ENCODE measurements at regions not wholly inside any gene's neighbourhood (a gene's known extent, or its start where the extent isn't known, plus 50 kb on each side); places are given as distances from the start of the nearest gene placed in this dataset.
"Not testable (repeated sequence)": the region's sequence is repeated elsewhere in the genome, so short reads cannot be mapped to it uniquely, and the experiment has no call there.

DNA sequence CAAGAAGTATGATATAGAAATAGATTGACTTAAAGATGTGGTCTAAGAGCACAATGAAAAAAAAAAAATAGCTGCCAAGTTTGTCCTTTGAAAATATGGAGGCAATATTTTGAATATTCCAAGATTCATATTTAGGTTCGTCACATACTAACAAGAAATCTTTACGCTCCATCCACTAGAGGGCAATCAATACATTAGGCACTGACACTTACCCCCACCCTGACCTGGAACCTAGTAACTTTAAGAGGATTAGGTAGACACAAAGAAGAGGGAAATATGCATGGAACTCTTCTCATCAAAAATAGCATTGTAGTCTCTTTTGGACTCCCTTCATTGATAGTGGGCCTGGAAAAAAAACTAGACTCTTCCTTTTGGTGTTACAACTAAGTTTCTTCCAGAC is 1108.1 kb downstream of the PCDH19 start:
- Histone ChIP-seq H3K4me3 (no peak overlapping the region), H3K9me3 (no peaks in the 10 kb centered on the region), H3K4me1 (ENCODE audit: low read depth) (no peaks in the 10 kb centered on the region), H3K36me3 (ENCODE audit: low read depth) (no peaks in the 10 kb centered on the region)
- ATAC-seq (no peak), DNase-seq (no peak)
- TF ChIP-seq, protein P1, sequence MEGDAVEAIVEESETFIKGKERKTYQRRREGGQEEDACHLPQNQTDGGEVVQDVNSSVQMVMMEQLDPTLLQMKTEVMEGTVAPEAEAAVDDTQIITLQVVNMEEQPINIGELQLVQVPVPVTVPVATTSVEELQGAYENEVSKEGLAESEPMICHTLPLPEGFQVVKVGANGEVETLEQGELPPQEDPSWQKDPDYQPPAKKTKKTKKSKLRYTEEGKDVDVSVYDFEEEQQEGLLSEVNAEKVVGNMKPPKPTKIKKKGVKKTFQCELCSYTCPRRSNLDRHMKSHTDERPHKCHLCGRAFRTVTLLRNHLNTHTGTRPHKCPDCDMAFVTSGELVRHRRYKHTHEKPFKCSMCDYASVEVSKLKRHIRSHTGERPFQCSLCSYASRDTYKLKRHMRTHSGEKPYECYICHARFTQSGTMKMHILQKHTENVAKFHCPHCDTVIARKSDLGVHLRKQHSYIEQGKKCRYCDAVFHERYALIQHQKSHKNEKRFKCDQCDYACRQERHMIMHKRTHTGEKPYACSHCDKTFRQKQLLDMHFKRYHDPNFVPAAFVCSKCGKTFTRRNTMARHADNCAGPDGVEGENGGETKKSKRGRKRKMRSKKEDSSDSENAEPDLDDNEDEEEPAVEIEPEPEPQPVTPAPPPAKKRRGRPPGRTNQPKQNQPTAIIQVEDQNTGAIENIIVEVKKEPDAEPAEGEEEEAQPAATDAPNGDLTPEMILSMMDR (IDR thresholded peaks at IDR 0.05): no peak
- intact Hi-C loops (cut with DNase I, micrococcal nuclease): no loop called here

DNA sequence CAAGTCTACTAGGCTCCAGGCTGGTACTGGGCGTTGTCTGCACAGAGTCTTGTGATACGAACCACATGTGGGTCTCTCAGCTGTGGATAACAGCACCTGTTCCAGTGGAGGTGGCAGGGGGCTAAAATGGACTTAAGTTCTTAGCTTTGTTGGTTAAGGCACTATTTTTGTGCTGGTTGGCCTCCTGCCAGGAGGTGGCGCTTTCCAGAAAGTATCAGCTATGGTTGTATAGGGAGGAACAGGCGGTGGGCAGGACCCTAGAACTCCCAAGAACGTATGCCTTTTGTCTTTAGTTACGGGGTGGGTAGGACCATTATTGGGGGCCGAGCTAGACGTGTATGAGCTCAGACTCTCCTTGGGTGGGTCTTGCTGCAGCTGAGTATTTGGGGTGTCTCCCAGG is 1138.4 kb downstream of the PCDH19 start:
- no peaks in the 10 kb centered on the region for H3K9me3 ChIP-seq
- TF ChIP-seq, protein P1 (IDR thresholded peaks at IDR 0.05): no peak
- H3K4me3 ChIP-seq: no peak overlapping the region
- no peak for ATAC-seq
- no peak for DNase-seq
- H3K36me3 ChIP-seq (ENCODE audit: low read depth): no peaks in the 10 kb centered on the region
- intact Hi-C loops (cut with DNase I, micrococcal nuclease): no loop called here
- H3K4me1 ChIP-seq (ENCODE audit: low read depth): no peaks in the 10 kb centered on the region

DNA sequence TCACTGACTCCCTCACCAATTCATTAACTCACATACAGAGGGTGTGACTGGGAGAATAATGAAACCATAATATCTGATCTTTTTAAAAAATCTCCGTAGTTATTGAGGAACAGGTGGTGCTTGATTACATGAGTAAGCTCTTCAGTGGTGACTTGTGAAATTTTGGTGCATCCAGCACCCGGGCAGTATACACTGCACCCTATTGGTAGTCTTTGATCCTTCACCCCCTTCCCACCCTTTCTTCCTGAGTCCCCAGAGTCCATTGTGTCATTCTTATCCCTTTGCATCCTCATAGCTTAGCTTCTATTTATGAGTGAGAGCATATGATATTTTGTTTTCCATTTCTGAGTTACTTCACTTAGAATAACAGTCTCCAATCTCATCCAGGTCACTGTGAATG is 1143.8 kb downstream of the PCDH19 start:
- DNase-seq (no peak), ATAC-seq (no peak)
- Histone ChIP-seq H3K4me3 (no peak overlapping the region), H3K36me3 (ENCODE audit: low read depth) (no peaks in the 10 kb centered on the region), H3K9me3 (no peaks in the 10 kb centered on the region), H3K4me1 (ENCODE audit: low read depth) (no peaks in the 10 kb centered on the region)
- TF ChIP-seq, protein P1 (IDR thresholded peaks at IDR 0.05): no peak
- intact Hi-C loops (cut with DNase I, micrococcal nuclease): no loop called here

DNA sequence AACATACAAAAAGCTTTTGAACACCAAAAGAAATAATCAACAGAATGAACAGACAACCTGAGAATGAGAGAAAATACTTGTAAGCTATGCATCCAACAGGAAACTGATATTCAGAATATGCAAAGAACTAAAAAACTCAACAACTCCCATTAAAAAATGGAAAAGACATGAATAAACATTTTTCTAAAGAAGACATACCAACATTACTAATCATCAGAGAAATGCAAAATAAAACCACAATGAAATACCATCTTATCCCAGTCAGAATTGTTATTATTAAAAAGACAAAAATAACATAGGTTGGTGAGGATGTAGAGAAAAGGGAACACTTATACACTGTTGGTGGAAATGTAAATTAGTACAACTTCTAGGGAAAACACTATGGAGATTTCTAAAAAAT is 1161.9 kb downstream of the PCDH19 start:
- DNase-seq (no peak), ATAC-seq (no peak)
- Histone ChIP-seq H3K9me3 (no peaks in the 10 kb centered on the region), H3K36me3 (ENCODE audit: low read depth) (no peaks in the 10 kb centered on the region), H3K4me1 (ENCODE audit: low read depth) (no peaks in the 10 kb centered on the region), H3K4me3 (no peak overlapping the region)
- intact Hi-C loops (cut with DNase I, micrococcal nuclease): no loop called here
- TF ChIP-seq, protein P1 (IDR thresholded peaks at IDR 0.05): no peak

DNA sequence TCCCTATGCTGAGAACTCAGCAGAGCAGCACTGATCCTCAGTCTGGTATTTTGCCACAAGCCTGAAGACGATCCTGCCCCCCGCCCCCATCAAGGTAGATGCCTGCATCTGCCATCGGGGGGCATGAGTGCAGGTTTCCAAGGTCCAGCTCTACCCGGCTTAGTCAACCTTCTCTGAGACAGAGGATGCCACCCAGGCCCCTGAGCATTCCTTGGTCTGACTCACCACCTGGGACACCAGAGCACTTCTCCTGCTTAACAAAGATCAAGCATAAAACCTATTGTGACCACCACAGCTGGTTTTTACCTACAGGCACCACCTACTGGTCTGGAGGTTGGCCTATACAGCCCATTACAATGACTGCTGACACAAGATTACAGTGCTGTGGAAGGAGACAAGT is 1168.1 kb downstream of the PCDH19 start:
- H3K9me3 ChIP-seq: no peaks in the 10 kb centered on the region
- no peak for DNase-seq
- no peaks in the 10 kb centered on the region for H3K4me1 ChIP-seq (ENCODE audit: low read depth)
- no peak for ATAC-seq
- intact Hi-C loops (cut with DNase I, micrococcal nuclease): no loop called here
- no peak overlapping the region for H3K4me3 ChIP-seq
- TF ChIP-seq, protein P1 (IDR thresholded peaks at IDR 0.05): no peak
- no peaks in the 10 kb centered on the region for H3K36me3 ChIP-seq (ENCODE audit: low read depth)

DNA sequence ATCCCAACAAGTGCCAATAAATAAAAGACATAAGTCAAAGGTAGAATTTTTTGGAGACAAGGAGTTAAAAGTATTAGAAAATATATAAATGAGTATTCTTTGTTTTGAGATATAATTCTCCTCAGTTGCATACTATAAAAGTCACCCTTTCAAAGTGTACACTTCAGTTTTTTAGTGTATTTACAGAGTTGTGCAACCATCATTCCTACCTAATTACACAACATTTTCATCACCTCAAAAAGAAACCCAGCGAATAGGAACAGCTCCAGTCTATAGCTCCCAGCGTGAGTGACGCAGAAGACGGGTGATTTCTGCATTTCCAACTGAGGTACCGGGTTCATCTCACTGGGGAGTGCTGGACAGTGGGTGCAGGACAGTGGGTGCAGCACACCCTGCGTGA is 1175.7 kb downstream of the PCDH19 start:
- H3K36me3 ChIP-seq (ENCODE audit: low read depth); ATAC-seq; intact Hi-C loops (cut with DNase I, micrococcal nuclease); H3K9me3 ChIP-seq; H3K4me3 ChIP-seq; H3K4me1 ChIP-seq (ENCODE audit: low read depth); DNase-seq: not testable (repeated sequence)
